NCI-H82 treated with DMSO at 0.1 percent for 48 hours (cell line): ENCODE measurements at regions not wholly inside any gene's neighbourhood (a gene's known extent, or its start where the extent isn't known, plus 50 kb on each side); places are given as distances from the start of the nearest gene placed in this dataset.

Source experiments
- DNase-seq: peaks from one replicate; lab custom pipeline; 2025; ENCODE audit not compliant: unreplicated experiment; lab: John Stamatoyannopoulos, UW

GRCh38 chr2:136221026-136221425 is 103.1 kb upstream of the CXCR4 start:
- DNase-seq = no peak

DNA sequence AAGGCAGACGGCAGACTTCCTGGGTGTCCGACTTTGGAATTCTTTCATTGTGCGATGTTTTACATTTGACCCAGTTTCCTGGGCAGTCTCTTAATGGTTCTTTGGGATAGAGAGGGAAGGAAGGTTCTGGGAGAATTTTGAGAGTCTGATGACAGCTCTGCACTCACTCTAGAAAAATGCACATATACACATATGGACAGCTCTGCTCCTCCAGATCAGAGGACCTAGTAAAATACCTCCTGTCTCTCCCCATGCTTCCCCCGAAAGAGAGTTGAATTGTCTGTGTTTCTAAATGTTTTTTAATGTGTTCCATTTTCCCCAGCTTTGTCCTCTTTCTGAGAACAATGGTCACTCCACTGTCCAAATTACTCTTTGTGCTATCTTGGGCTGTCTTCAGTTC is 102.0 kb upstream of the CXCR4 start:
- DNase-seq = no peak

DNA sequence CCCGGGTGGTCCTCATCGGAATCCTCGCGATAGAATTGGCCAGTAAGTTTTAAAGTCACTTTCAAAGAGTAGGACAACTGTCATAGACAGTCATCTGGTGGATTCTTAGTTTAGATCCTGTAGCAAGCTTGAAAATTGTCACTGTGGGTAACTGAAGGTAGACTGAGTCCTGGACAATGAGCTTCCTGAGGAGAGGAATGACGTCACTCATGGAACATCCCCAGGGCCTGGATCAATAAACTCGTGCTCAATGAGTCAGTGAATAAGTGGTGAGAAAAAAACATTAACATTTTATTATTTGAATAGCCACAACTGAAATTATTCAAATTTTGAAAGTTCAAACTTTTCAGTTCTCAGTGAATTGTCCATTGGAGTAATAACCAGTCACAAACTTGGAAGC is 101.4 kb upstream of the CXCR4 start:
- DNase-seq = no peak

- no peak for DNase-seq
These were observed 100.0 kb upstream of the CXCR4 start for GRCh38 chr2:136217996-136218395.

DNA sequence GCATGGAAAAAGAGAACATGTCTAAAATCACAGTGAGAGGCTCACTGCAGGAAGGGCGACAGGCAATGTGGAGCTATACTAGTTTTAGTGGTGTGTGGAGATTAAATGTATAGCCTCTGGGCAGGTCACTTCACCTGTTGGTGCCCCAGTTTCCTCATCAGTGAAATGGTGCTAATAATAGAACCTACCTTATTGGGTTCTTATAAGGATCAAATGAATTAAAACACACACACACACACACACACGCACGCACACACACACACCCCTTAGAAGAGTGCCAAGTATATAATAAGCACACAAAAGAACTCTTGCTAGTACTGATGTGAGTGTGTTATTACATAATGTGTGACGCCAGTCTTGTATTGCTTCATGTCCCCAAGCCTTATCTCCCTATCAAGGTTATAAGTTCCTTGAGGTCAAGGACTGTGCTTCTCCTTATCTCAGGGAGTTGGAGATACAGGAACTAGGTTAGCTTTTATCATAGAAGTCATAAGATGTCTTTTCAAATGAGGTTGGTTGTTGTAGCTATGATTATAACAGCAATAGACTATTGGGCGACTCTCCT is 98.0 kb upstream of the CXCR4 start:
- no peak for DNase-seq

DNA sequence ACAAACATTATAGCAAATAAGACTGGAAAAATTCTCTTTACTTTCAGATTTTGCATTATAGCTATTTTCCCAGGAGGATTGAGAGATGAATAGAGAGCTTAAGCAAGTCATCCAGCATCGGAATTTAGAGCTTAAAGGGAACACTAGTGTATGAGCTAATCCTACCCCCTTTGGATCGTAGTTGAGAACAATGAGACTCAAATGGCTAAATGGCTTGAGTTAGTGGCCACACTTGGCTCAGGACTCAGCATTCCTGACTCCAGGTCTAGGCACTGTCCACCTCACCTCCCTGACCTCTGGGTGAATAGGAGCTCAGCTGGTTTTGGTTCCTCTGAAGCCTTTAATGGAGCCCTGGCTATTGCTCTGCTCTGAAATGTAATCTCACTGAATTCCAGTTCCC is 97.5 kb upstream of the CXCR4 start:
- DNase-seq = no peak

DNA sequence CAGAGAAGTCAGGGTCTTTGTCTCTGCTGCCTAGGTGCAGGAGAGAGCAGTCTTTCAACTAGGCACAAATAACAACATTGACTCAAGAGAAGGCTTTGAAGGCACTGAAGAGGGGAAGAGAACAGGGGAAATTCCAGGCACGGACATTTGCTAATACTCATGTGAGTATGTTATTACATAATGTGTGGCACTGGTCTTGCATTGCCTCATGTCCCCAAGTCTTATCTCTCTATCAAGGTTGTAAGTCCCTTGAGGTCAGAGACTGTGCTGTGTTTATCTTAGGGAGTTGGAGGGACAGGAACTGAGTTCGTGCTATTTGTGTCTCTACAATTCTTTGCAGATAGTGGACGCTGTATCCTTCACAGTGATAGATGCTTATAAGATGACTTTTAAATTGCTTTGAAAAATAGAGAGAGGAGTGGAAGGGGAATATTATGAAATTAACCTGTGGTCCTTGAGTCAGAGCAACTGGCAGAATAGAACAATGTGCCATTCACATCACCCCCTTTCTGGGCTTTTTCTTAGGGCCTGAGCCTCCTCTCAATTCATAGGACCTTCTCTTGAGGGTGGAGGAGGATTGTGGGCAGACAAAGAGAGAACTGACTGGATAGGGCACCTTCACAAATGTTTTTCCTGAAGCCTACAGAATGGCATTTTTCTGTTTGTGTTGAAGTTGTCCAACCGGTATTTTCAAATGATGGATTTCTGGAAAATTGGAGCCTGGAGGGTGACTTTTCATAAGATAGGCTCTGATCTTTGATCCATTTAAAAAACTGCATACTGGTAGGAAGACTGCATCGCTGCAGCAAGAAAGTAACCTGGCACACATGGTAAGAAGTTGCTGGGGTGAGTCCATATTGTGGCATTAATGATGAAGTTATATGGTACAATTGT is 96.6 kb upstream of the CXCR4 start:
- no peak for DNase-seq

DNA sequence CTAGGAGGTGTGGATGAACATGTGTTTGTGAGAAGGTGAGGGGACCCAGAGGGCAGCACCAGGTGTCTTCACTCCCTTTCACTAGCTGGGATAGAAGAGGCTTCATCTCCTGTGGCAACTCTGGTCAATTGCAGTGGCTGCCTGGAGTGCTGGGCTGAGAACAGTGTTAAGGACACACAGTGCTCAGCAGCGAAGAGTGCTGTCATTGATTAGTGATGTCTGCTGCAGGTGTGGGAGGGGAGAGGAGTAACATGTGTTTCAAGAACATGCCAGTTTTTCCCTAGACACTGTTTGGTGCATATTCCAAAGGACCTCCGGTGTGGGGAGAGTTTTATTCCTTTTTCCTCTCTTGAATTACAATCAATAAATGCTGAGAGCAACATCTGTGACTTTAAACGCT is 95.9 kb upstream of the CXCR4 start:
- DNase-seq = no peak

- no peak for DNase-seq
These were observed 94.8 kb upstream of the CXCR4 start for GRCh38 chr2:136212426-136213378.

GRCh38 chr2:136211701-136212100 is 93.8 kb upstream of the CXCR4 start:
- DNase-seq = peak; percentile 56

DNA sequence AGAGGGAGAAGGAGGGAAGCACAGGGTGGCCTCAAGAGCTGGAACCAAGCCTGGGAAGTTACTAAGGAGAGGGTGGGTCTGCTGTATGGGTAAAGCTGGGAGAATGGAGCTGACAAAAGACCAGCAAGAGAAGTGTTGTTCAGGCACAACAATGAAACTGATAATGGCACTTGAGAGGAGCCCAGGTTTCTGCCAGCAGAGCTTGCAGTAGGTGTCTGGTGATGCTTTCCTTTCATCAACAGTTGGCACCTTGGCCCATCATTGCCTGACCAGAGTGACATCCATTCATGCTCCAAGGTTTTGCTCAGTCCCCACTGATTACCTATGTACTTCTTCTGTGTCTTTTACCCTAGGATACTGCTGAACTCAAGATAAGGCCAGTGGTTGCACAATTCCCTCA is 92.9 kb upstream of the CXCR4 start:
- no peak for DNase-seq

DNA sequence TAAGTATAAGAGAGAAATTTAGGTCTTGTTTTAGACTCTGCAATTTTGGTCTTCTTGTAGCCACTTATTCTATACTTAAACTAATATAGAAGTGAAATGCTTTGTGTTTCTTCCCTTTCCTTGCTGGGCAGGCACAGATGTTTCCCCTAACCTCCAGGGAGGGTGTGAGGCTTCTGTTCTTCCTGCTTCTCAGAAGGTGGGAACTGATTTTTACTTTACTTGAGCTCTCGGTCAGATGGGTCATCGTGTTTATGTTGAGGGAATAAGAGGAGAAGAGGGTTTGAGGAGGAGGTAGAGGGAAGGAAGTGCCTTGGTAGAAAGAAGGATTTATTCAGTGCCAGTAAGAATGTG is 92.5 kb upstream of the CXCR4 start:
- DNase-seq = no peak

DNA sequence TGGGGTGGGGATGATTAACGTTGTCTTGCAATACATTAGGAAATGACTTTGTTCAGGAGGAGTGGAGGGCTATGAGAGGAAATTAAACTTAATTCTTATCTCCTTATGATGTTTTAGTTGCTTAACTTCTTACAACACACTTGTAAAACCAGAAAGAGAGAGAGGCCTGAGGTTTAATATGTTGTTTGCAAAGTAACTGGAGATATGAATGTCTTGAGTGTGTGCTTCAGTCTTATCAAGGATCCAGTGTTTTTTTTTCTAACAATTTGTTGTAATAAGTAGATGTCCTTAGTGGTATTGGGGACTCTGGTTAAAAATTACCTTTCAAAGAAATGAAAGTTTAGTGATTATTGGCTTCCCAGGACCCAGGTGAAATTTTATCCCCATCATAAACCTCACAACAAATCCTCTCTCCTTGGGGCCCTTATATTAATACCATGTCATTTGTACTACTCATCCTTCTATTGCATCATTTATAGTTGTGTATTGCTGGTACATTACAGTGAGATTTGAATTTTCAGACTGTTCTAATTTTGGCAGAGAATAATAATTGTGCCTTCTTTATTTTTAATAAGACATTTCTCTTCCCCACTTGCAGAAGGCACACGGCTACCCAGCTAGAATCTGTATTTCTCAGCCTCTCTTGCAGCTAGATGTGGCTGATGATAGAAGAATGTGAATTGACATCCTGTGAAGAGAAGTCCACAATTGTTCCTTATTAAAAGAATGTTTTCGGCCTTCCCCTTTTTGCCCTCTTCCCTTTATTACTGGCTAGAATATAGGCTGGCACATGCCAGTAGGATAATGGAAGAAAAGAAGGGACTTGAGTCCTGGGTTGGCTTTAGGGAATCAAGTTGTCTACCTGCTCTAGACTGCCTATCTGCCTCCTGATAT is 91.9 kb upstream of the CXCR4 start:
- no peak for DNase-seq

DNA sequence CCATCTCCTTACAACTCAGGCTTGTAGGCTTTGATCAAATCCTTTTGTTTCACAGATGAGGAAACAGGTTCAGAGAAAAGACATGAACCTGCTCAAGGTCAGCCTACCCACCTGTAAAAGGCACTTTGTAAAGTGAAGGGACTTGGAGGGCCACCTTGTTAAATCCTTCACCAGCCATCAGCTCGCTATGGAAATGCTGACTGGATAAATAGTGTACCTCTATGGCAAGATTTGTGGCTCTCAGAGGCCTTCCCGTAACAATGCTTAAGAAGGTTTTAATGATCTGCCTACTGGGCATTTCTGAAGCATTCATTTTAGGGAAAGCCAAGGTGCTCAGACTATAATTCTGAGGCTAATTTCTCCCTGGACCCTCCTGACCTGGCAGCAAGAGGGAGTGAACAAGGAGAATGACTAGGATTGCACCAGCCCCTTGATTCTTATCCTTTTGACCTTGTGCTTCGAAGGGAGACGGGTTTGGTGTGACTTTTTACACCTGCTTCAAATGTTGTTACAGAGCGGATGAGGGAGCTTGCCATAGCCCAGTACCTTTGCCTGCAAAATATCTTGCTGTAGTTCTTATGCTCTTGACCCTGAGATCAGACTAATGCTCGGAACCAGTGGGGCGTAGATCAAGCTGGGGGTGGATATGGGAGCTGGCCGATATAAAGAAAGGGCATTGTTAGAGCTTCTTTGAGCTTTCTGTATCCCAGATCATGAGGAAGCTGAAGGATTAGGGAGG is 90.9 kb upstream of the CXCR4 start:
- no peak for DNase-seq

- DNase-seq = no peak
These were observed 89.7 kb upstream of the CXCR4 start for GRCh38 chr2:136207665-136208064.

DNA sequence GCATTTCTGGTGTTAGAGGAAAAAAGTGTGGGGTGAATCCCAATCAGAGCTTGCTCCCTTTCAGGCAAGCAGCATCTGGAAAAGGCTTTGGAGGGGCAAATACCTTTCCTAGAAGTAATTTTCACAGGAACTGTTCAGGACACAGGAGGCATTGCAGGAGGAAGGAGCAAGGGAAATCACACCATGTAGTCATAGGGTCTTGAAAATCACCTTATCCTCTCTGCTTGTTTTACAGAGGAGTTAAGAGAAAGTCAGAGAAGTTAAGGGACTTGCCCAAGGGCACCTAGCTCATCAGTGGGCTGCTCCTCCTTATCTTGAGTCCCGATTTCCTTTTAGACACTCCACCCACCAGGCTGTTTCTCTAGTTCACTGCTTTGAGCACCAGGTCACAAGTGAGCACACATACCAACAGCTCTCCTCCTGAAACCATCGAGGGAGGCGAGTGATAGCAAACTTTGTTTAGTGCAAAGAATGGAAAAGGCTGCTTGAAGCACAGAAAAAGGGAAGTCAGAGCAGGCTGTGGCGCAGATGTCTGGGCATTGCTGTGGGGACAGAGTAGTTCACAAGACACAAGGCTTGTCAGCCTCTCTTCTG is 89.2 kb upstream of the CXCR4 start:
- no peak for DNase-seq

DNA sequence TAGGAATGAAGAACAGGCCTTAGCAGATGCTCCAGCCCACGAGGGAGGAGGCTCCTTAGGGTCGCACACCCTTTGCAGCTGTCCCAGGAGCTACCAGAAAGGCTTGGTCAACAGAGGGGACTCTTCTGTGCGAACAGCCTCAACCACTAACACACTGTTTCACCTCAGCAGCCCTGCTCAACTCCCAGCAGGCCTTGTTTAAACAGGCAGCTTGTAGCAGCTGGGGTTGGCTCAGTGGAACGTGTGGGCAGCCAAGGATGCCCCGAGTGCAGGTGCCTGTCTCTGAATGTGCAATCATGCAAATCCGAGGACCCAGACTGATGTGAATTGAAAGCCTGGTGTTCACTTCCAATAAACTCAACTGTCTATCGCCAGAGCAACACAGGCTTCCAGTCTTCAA is 88.7 kb upstream of the CXCR4 start:
- no peak for DNase-seq

GRCh38 chr2:136205615-136206014 is 87.7 kb upstream of the CXCR4 start:
- no peak for DNase-seq

GRCh38 chr2:136204971-136205370 is 87.0 kb upstream of the CXCR4 start:
- no peak for DNase-seq

- DNase-seq = no peak
These were observed 77.3 kb upstream of the CXCR4 start for GRCh38 chr2:136195226-136195625.
